Tibial artery (tissue), 4 donors: ENCODE measurements at regions not wholly inside any gene's neighbourhood (a gene's known extent, or its start where the extent isn't known, plus 50 kb on each side); places are given as distances from the start of the nearest gene placed in this dataset.

Source experiments
- DNase-seq, 2 donors: peaks; one replicate each; pipeline ENCODE4 v3.0.0-alpha.2; 2019
- H3K27ac ChIP-seq, 2 donors: fragments of 200-600 bp; sonication (generic) in 1 of 2; 1 replicate in 1 of 2; 2 replicates in 1 of 2; pipeline ENCODE4 v1.5.1; 2018 to 2019; ENCODE audit warnings: mild to moderate bottlenecking in 1 of 2
- H3K27me3 ChIP-seq, 2 donors: fragments of 200-600 bp; sonication (generic) in 1 of 2; one replicate each; pipeline versions ENCODE4 v1.5.1 to v1.6.0; 2016 to 2019
- H3K36me3 ChIP-seq, 3 donors: fragments of 200-600 bp; sonication (generic) in 2 of 3; one replicate each; pipeline ENCODE4 v1.5.1; 2016 to 2019; ENCODE audit warnings: mild to moderate bottlenecking in 2 of 3
- H3K4me1 ChIP-seq, 4 donors: fragments of 200-600 bp; sonication (generic) in 2 of 4; 1 replicate in 3 of 4; 2 replicates in 1 of 4; pipeline ENCODE4 v1.5.1; 2016 to 2019
- H3K4me3 ChIP-seq, 2 donors: fragments of 200-600 bp; sonication (generic) in 1 of 2; 1 replicate in 1 of 2; 2 replicates in 1 of 2; pipeline ENCODE4 v1.5.1; 2018 to 2019; ENCODE audit warnings: mild to moderate bottlenecking in 2 of 2
- H3K9me3 ChIP-seq, 3 donors: fragments of 200-600 bp; sonication (generic) in 1 of 3; one replicate each; pipeline ENCODE4 v1.5.1; 2016 to 2019
- intact Hi-C: fragments of 100-400 bp; cut with DNase I; formaldehyde crosslinking; loops from one replicate; pipeline ENCODE4 v1.15.0; 2023; ENCODE audit warnings: low total_unique reads
- TF ChIP-seq, protein P1 (sequence below), 2 experiments: fragments of 200-600 bp in 1 of 2; fragments of 450-650 bp in 1 of 2; IDR thresholded peaks; one replicate each; pipeline ENCODE4 v1.5.1; 2017 to 2019; ENCODE audit warnings: antibody characterized with exemption in 2 of 2, mild to moderate bottlenecking in 1 of 2, moderate library complexity in 1 of 2

DNA sequence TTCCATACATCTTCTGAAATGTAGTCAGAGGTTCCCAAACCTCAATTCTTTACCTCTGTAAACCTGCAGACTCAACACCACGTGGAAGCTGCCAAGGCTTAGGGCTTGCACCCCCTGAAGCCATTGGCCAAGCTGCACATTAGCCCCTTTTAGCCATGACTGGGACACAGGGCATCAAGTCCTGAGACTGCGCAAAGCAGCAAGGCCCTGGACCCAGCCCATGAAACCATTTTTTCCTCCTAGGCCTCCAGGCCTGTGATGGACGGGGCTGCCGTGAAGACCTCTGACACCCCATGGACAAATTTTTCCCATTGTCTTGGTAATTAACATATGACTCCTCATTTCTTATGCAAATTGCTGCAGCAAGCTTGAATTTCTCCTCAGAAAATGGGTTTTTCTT lies 727.8 kb downstream of the C6orf118 start:
- TF ChIP-seq, protein P1, sequence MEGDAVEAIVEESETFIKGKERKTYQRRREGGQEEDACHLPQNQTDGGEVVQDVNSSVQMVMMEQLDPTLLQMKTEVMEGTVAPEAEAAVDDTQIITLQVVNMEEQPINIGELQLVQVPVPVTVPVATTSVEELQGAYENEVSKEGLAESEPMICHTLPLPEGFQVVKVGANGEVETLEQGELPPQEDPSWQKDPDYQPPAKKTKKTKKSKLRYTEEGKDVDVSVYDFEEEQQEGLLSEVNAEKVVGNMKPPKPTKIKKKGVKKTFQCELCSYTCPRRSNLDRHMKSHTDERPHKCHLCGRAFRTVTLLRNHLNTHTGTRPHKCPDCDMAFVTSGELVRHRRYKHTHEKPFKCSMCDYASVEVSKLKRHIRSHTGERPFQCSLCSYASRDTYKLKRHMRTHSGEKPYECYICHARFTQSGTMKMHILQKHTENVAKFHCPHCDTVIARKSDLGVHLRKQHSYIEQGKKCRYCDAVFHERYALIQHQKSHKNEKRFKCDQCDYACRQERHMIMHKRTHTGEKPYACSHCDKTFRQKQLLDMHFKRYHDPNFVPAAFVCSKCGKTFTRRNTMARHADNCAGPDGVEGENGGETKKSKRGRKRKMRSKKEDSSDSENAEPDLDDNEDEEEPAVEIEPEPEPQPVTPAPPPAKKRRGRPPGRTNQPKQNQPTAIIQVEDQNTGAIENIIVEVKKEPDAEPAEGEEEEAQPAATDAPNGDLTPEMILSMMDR (IDR thresholded peaks at IDR 0.05) = no peak
- H3K27me3 ChIP-seq = no peaks in the 10 kb centered on the region
- intact Hi-C loops = no loop called here
- H3K36me3 ChIP-seq = no peaks in the 10 kb centered on the region
- H3K9me3 ChIP-seq = peaks cover 0 to 7% (median 4%) of the 10 kb centered on the region in 3 donors
- no peak for DNase-seq
- no peaks in the 10 kb centered on the region for H3K4me1 ChIP-seq
- no peak overlapping the region for H3K4me3 ChIP-seq
- H3K27ac ChIP-seq = no peak overlapping the region

DNA sequence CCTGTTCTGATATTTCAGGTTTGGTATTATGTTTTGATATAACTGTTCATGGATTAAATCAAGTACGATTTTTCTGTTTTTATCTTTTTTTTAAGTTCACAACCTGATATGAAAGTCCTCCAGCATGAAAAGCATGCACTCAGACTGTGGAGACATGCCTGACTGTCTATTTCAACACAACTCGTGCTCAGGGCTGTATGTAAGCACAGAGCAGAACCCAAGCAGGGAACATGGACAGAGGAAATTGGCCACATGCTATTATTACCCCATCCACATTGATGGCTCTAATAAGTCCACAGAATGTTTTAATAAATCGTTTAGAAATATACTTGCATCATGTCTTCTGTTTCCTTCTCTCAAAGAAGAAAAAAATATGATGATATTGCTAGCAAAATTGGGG lies 730.4 kb downstream of the C6orf118 start:
- no peak overlapping the region for H3K4me3 ChIP-seq
- H3K27ac ChIP-seq = no peak overlapping the region
- H3K9me3 ChIP-seq = peaks cover 0 to 7% (median 4%) of the 10 kb centered on the region in 3 donors
- TF ChIP-seq, protein P1 (IDR thresholded peaks at IDR 0.05) = no peak
- H3K36me3 ChIP-seq = no peaks in the 10 kb centered on the region
- no peak for DNase-seq
- no peaks in the 10 kb centered on the region for H3K4me1 ChIP-seq
- intact Hi-C loops = no loop called here
- no peaks in the 10 kb centered on the region for H3K27me3 ChIP-seq

DNA sequence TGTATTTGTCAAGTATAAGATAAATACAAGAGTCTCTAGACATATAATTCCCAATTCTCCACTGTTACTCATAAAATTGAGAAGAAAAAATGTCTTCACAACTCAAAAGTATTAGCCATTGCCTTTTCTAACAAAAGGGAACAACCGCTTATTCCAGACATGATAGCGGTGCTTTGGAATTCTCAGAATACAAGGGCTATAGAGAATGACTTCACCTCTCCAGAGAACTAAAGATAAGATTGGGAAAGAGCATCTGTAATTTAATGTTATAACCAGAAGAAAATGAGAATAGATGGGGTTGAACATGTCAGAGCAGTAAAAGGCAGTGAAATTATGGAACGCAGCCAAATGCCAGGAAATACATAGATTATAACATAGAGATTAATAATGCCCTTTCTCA lies 730.8 kb downstream of the C6orf118 start:
- Histone ChIP-seq H3K4me1 (no peaks in the 10 kb centered on the region), H3K9me3 (peaks cover 0 to 7% (median 4%) of the 10 kb centered on the region in 3 donors), H3K27ac (no peak overlapping the region), H3K27me3 (no peaks in the 10 kb centered on the region), H3K4me3 (no peak overlapping the region), H3K36me3 (no peaks in the 10 kb centered on the region)
- no peak for DNase-seq
- TF ChIP-seq, protein P1 (IDR thresholded peaks at IDR 0.05) = no peak
- intact Hi-C loops = no loop called here

DNA sequence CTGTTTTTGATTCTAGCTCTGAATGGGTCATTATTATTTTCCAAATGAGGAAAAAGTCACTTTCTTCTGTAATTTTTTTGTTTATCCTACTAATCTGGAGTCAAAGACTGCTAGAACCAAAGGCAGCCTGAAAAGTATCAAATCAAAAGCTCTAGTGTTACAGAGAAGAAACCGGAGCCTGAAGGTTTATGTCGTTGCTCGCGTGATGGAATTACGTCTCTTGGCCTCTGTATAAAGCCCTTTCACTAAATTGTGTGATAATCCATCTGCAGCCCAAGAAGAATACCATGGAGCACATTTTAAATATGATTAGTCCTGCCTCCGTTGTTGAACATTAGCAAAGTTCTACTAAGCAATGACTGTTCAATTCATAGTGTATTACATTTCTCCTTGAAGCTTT lies 738.6 kb downstream of the C6orf118 start:
- no peak for DNase-seq

DNA sequence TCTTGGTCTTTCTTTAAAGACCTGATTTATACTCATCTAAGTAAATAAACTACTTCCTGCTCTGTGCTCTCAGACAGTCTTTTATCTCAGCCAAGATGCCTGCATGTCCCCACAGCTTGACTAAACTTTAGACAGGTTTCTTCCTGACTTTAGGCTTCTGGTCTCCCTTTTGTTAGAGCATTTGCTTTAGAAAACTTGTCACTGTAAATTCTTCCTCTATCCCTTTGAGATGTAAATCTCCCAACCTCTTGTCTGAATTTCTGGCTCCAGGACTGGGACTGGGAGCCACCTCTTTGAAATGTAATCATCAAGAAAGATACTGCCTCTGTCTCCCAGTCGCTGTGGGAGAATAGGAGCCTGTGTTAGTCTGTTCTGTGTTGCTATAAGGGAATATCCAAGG lies 739.9 kb downstream of the C6orf118 start:
- Histone ChIP-seq H3K36me3 (no peaks in the 10 kb centered on the region), H3K27me3 (no peaks in the 10 kb centered on the region), H3K4me3 (no peak overlapping the region), H3K27ac (no peak overlapping the region), H3K4me1 (no peaks in the 10 kb centered on the region), H3K9me3 (no peaks in the 10 kb centered on the region)
- intact Hi-C loops = no loop called here
- TF ChIP-seq, protein P1 (IDR thresholded peaks at IDR 0.05) = no peak
- DNase-seq = no peak

More for the DNA sequence above, 738.6 kb downstream of the C6orf118 start:
- Histone ChIP-seq H3K9me3 (no peaks in the 10 kb centered on the region), H3K4me1 (no peaks in the 10 kb centered on the region), H3K27me3 (no peaks in the 10 kb centered on the region), H3K36me3 (no peaks in the 10 kb centered on the region), H3K27ac (no peak overlapping the region), H3K4me3 (no peak overlapping the region)
- intact Hi-C loops = no loop called here
- TF ChIP-seq, protein P1 (IDR thresholded peaks at IDR 0.05) = no peak

DNA sequence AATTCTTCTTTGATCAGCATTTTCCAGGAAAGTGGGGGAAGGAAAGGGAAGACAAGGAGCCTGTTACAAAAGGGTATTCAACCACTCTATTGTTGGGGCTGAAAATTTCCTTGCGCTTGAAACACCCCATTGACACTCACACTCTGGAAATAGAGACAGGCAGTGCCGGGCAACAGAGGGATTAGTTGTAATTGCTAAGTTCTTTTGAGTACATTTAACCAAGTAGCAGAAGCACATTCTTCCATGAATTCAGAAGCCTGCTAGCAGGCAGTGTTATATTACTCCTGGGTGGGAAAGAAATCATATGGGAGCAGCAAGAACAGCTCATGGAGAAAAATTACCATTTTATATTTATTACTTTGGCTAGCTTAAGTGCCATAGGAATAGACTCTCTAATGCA lies 745.5 kb downstream of the C6orf118 start:
- H3K4me1 ChIP-seq = no peaks in the 10 kb centered on the region
- DNase-seq = no peak
- H3K4me3 ChIP-seq = no peak overlapping the region
- intact Hi-C loops = no loop called here
- peaks cover 0 to 6% (median 4%) of the 10 kb centered on the region in 3 donors for H3K9me3 ChIP-seq
- no peaks in the 10 kb centered on the region for H3K27me3 ChIP-seq
- H3K36me3 ChIP-seq = no peaks in the 10 kb centered on the region
- H3K27ac ChIP-seq = no peak overlapping the region
- TF ChIP-seq, protein P1 (IDR thresholded peaks at IDR 0.05) = no peak
